ENCODE measurements at regions not wholly inside any gene's neighbourhood (a gene's known extent, or its start where the extent isn't known, plus 50 kb on each side); places are given as distances from the start of the nearest gene placed in this dataset.

DNA sequence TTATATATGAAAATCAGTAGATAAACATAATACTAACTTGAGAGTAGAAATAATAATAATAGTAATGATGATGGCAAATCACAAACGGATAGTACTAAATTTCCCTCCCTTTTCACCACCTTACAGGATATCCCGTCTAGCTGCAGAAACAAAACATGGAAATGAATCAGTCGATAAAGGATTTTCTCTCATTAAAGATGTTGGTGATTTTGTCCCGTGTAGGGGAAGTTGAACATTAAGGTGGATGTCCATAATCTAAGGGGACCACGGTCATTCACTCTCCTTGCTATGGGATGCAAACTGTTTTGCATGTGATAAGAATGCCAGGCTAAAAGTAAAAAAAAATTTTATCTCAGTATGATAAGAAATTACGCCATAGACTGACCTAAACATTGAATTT lies 1027.7 kb upstream of the NR2F2 start:
- H3K4me3 ChIP-seq (ENCODE audit: extremely low read depth in 1 of 4, insufficient read depth in 2 of 4, low read depth in 3 of 4, low read length in 4 of 4) = no peak overlapping the region
- no peaks in the 10 kb centered on the region for H3K23me2 ChIP-seq (ENCODE audit: low read depth, low read length)
- no peak overlapping the region for H2BK15ac ChIP-seq (ENCODE audit: low read length)
- ChIA-PET CTCF (ENCODE audit: partially characterized antibody) (interaction anchor here (1.1 to 1.9 kb wide), 2 partner anchors 28 to 43 kb away, joined by 3 to 4 read pairs; no protein-coding TSS in a partner anchor), POLR2A (ENCODE audit: partially characterized antibody) (no interaction called here)
- H3K4me2 ChIP-seq (ENCODE audit: insufficient read depth in 1 of 2, low read depth in 2 of 2, low read length in 2 of 2) = no peak overlapping the region
- no peaks in the 10 kb centered on the region for H4K20me1 ChIP-seq (replicated peaks in 1 of 2; ENCODE audit: control insufficient read depth in 1 of 2, insufficient read depth in 2 of 2, low read length in 2 of 2)
- no peak overlapping the region for H3K4ac ChIP-seq (replicated peaks; ENCODE audit: insufficient read length, low read depth, low read length)
- H3K18ac ChIP-seq (ENCODE audit: extremely low read depth, low read length) = no peak overlapping the region
- H2BK12ac ChIP-seq (ENCODE audit: low read depth, low read length) = no peak overlapping the region
- no peaks in the 10 kb centered on the region for H3K4me1 ChIP-seq (replicated peaks in 1 of 4; ENCODE audit: control insufficient read depth in 3 of 4, insufficient read depth in 4 of 4, low read length in 3 of 4)
- no peak overlapping the region for H3K27ac ChIP-seq (ENCODE audit: low read depth, low read length)
- no peaks in the 10 kb centered on the region for H3K9me3 ChIP-seq (ENCODE audit: insufficient read depth in 2 of 2, low read depth in 1 of 2, low read length in 1 of 2)
- no peaks in the 10 kb centered on the region for H3K79me1 ChIP-seq (ENCODE audit: low read depth, low read length)
- DNase-seq (ENCODE audit: low read depth in 1 of 2, low spot score in 2 of 2) = no peak
- H3K56ac ChIP-seq (replicated peaks; ENCODE audit: insufficient read length, low read depth, low read length) = no peak overlapping the region
- no peak overlapping the region for H3K9ac ChIP-seq (replicated peaks in 1 of 4; ENCODE audit: extremely low read depth in 1 of 4, low read depth in 3 of 4, low read length in 3 of 4)
- no peak for FAIRE-seq
- no peak overlapping the region for H4K91ac ChIP-seq (replicated peaks; ENCODE audit: insufficient read length, low read length)
- no peaks in the 10 kb centered on the region for H3K79me2 ChIP-seq (ENCODE audit: control insufficient read depth in 1 of 2, insufficient read depth in 2 of 2, low read length in 2 of 2)
- H2BK5ac ChIP-seq (ENCODE audit: low read depth, low read length) = no peak overlapping the region
- H2BK20ac ChIP-seq (ENCODE audit: low read length) = no peak overlapping the region
- WGBS, 2 experiments (ENCODE audit: extremely low coverage in 1 of 2, insufficient coverage in 1 of 2, insufficient read length in 1 of 2, insufficient replicate concordance in 2 of 2, low coverage in 1 of 2, low lambda C conversion rate in 2 of 2, missing lambda C conversion rate in 1 of 2) = 93% methylated on average over 6 of the region's 6 CpGs; no CpG with 5 or more reads in 1 of the 2 experiments
- no peak overlapping the region for H4K5ac ChIP-seq (ENCODE audit: insufficient read length, low read depth, low read length)
- no peak overlapping the region for H3K14ac ChIP-seq (ENCODE audit: insufficient read length)
- H2AFZ ChIP-seq (ENCODE audit: low read length) = no peak overlapping the region
- no peak for TF ChIP-seq BCL11A (IDR thresholded peaks at IDR 0.05; ENCODE audit: low read depth in 2 of 2, low read length in 2 of 2)
- no peak for TF ChIP-seq POLR2AphosphoS5 (IDR thresholded peaks at IDR 0.05; ENCODE audit: low read depth, low read length)
- no peak for TF ChIP-seq PHF8 (conservative IDR thresholded peaks at IDR 0.05; ENCODE audit: low read depth, low read length)
- no peak for TF ChIP-seq EZH2 (IDR thresholded peaks at IDR 0.05; ENCODE audit: low read depth, low read length, severe bottlenecking)
- no peak for TF ChIP-seq FOSL1 (IDR thresholded peaks at IDR 0.05; ENCODE audit: insufficient read depth, low read depth, low read length)
- TF ChIP-seq HDAC6 (IDR thresholded peaks at IDR 0.05; ENCODE audit: low read depth, low read length) = no peak
- no peak for TF ChIP-seq ZNF274 (IDR thresholded peaks at IDR 0.05; ENCODE audit: borderline replicate concordance, extremely low read depth, low read length)
- TF ChIP-seq EP300 (IDR thresholded peaks at IDR 0.05; ENCODE audit: borderline replicate concordance in 1 of 2, low read depth in 2 of 2, low read length in 2 of 2) = no peak
- no peak for TF ChIP-seq TCF12 (IDR thresholded peaks at IDR 0.05; ENCODE audit: low read depth, low read length)
- no peaks in the 10 kb centered on the region for H3K36me3 ChIP-seq (ENCODE audit: control insufficient read depth in 2 of 4, insufficient read depth in 4 of 4, low read length in 3 of 4)
- H2AK5ac ChIP-seq (ENCODE audit: low read depth, low read length) = no peak overlapping the region
- H3K27me3 ChIP-seq (replicated peaks in 1 of 4; ENCODE audit: control insufficient read depth in 3 of 4, extremely low read depth in 1 of 4, insufficient read depth in 3 of 4, low read length in 3 of 4) = no peaks in the 10 kb centered on the region
- no peak overlapping the region for H4K8ac ChIP-seq (ENCODE audit: extremely low read depth, insufficient read depth, low read length)
- no peak overlapping the region for H2BK120ac ChIP-seq (replicated peaks; ENCODE audit: low read depth, low read length)
- H3K23ac ChIP-seq (ENCODE audit: insufficient read length) = no peak overlapping the region

All from H1 (cell line).